GM06990 (cell line): ENCODE measurements at regions not wholly inside any gene's neighbourhood (a gene's known extent, or its start where the extent isn't known, plus 50 kb on each side); places are given as distances from the start of the nearest gene placed in this dataset.

Experiments
- DNase-seq: peaks from one replicate; pipeline ENCODE4 v3.0.0-alpha.2; 2011; ENCODE audit not compliant: insufficient read length; ENCODE audit errors: extremely low read depth
- H3K27me3 ChIP-seq: replicated peaks from 2 replicates; pipeline ENCODE4 v1.6.0; 2011; ENCODE audit warnings: low read length; ENCODE audit not compliant: control insufficient read depth, insufficient read depth
- H3K36me3 ChIP-seq: 2 replicates; pipeline ENCODE4 v1.5.1; 2011; ENCODE audit warnings: low read length; ENCODE audit not compliant: control insufficient read depth, insufficient read depth
- H3K4me3 ChIP-seq: replicated peaks from 2 replicates; pipeline ENCODE4 v1.5.1; 2011; ENCODE audit warnings: low read depth, mild to moderate bottlenecking, control low read depth, low read length
- TF ChIP-seq, protein P1 (sequence below): IDR thresholded peaks from 2 replicates; pipeline ENCODE4 v1.5.1; 2011; ENCODE audit warnings: low read length, control low read depth, mild to moderate bottlenecking, inconsistent platforms; ENCODE audit not compliant: insufficient read depth, poor library complexity, severe bottlenecking

GRCh38 chr16:66304961-66305360 is 61.5 kb upstream of the CDH5 start:
- DNase-seq, result no peak
- peaks cover 1% of the 10 kb centered on the region; the same call in 1 of the 2 replicates for H3K27me3 ChIP-seq
- TF ChIP-seq, protein P1, sequence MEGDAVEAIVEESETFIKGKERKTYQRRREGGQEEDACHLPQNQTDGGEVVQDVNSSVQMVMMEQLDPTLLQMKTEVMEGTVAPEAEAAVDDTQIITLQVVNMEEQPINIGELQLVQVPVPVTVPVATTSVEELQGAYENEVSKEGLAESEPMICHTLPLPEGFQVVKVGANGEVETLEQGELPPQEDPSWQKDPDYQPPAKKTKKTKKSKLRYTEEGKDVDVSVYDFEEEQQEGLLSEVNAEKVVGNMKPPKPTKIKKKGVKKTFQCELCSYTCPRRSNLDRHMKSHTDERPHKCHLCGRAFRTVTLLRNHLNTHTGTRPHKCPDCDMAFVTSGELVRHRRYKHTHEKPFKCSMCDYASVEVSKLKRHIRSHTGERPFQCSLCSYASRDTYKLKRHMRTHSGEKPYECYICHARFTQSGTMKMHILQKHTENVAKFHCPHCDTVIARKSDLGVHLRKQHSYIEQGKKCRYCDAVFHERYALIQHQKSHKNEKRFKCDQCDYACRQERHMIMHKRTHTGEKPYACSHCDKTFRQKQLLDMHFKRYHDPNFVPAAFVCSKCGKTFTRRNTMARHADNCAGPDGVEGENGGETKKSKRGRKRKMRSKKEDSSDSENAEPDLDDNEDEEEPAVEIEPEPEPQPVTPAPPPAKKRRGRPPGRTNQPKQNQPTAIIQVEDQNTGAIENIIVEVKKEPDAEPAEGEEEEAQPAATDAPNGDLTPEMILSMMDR, result no peak
- H3K36me3 ChIP-seq, result no peaks in the 10 kb centered on the region
- H3K4me3 ChIP-seq, result no peak overlapping the region

DNA sequence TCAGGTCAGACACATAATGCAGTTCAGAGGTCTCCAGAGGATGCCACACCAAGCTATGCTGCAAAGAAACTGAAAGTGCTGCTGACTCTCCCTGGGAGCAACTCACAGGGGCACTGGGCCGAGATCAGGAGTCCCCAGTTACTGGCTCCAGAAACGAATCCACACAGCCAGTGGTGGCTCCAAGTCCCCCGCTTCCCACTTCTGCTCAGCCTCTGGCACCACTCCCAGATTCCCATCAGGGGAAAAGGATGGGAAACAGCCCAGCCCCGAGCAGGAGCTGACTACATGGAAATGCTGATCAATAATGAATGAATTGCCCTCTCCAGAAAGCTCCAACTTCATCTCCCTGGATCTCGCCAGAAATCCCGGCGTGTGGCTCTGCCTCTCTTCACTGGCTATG is 62.3 kb upstream of the CDH5 start:
- TF ChIP-seq, protein P1, result no peak
- H3K4me3 ChIP-seq, result no peak overlapping the region
- H3K27me3 ChIP-seq, result peaks cover 1% of the 10 kb centered on the region; the same call in 1 of the 2 replicates
- DNase-seq, result no peak
- H3K36me3 ChIP-seq, result no peaks in the 10 kb centered on the region

GRCh38 chr16:66300501-66300900 is 66.0 kb upstream of the CDH5 start:
- DNase-seq, result no peak
- H3K36me3 ChIP-seq, result no peaks in the 10 kb centered on the region
- TF ChIP-seq, protein P1, result no peak
- no peak overlapping the region for H3K4me3 ChIP-seq
- H3K27me3 ChIP-seq, result no peaks in the 10 kb centered on the region; the same call in 1 of the 2 replicates

- Histone ChIP-seq H3K27me3 (no peaks in the 10 kb centered on the region; the same call in 1 of the 2 replicates), H3K36me3 (no peaks in the 10 kb centered on the region), H3K4me3 (no peak overlapping the region)
- DNase-seq, result no peak
- TF ChIP-seq, protein P1, result no peak
Measured at GRCh38 chr16:66300037-66300436, 66.5 kb upstream of the CDH5 start.

- Histone ChIP-seq H3K36me3 (no peaks in the 10 kb centered on the region), H3K27me3 (no peaks in the 10 kb centered on the region; the same call in 1 of the 2 replicates), H3K4me3 (no peak overlapping the region)
- TF ChIP-seq, protein P1, result no peak
- DNase-seq, result no peak
Measured at GRCh38 chr16:66299349-66299748, 67.1 kb upstream of the CDH5 start.

DNA sequence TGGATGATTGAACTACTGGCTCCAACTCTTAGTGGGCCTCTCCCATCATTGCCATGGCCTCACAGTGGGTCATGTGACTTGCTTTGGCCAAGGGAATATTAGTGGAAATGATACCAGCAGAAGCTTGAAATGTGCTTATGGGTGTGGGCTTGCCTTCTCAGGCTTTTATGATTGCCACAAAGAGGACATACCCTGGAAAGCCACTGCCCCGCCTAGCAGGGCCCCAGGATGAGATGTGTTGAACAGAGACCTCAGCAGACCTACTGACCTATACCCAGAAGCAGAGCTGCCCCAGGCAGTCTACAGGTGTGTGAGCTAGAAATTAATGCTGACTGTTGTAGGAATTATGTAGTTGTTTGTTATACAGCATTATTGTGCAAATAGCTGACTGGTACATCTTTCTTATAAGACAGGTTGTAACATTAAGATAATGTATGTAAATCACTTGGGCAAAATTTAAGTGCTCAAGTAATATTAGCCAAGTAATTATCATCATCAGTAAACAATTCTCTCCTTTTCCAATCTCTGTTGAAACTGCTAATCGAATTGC is 67.8 kb upstream of the CDH5 start:
- Histone ChIP-seq H3K27me3 (no peaks in the 10 kb centered on the region; the same call in 1 of the 2 replicates), H3K4me3 (no peak overlapping the region), H3K36me3 (no peaks in the 10 kb centered on the region)
- TF ChIP-seq, protein P1, result no peak
- DNase-seq, result no peak
